Neural progenitor cell (in vitro differentiated cells): ENCODE measurements at regions not wholly inside any gene's neighbourhood (a gene's known extent, or its start where the extent isn't known, plus 50 kb on each side); places are given as distances from the start of the nearest gene placed in this dataset.

Source experiments
- CTCF ChIP-seq: fragments of 200-600 bp; sonication (generic); IDR thresholded peaks from 2 replicates; pipeline ENCODE4 v1.5.1; 2017; ENCODE audit warnings: antibody characterized with exemption, mild to moderate bottlenecking
- EZH2 ChIP-seq: fragments of 200-600 bp; sonication (generic); IDR thresholded peaks from 2 replicates; pipeline ENCODE4 v1.6.1; 2017; ENCODE audit warnings: antibody characterized with exemption, mild to moderate bottlenecking, moderate library complexity

GRCh38 chr4:124095621-124096020, 616.9 kb downstream of the ANKRD50 start:
- no peak for TF ChIP-seq CTCF
- no peak for TF ChIP-seq EZH2
